ENCODE measurements at regions not wholly inside any gene's neighbourhood (a gene's known extent, or its start where the extent isn't known, plus 50 kb on each side); places are given as distances from the start of the nearest gene placed in this dataset.
"Not testable (repeated sequence)": the region's sequence is repeated elsewhere in the genome, so short reads cannot be mapped to it uniquely, and the experiment has no call there.

DNA sequence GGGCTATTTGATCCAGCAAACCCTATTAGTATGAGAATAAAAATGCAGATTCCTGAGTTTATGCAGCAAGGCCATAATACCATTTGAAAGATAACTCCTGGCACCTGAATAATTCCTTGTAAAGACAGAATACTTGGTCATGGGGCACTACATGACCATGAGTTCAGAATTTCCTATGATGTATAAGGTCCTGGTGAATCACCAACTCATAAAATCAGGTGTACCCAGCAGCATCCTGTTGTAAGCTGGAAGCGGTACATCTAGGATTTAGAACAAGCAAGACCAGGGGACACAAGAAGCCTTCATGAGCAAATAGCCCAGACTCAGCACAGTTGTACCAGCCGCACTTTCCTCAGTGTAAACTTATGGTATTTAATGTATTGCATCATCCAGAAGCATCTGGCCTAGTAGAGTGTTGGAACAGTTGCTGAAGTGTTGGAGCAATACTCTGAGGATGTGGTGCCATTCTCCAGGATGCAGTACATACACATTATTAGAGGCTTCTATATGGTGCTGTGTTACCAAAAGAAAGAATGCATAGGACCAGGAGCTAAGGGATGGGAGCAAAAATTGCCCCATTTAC lies 233.4 kb downstream of the SQOR start:
- no peak for DNase-seq (ENCODE audit: low spot score)

DNA sequence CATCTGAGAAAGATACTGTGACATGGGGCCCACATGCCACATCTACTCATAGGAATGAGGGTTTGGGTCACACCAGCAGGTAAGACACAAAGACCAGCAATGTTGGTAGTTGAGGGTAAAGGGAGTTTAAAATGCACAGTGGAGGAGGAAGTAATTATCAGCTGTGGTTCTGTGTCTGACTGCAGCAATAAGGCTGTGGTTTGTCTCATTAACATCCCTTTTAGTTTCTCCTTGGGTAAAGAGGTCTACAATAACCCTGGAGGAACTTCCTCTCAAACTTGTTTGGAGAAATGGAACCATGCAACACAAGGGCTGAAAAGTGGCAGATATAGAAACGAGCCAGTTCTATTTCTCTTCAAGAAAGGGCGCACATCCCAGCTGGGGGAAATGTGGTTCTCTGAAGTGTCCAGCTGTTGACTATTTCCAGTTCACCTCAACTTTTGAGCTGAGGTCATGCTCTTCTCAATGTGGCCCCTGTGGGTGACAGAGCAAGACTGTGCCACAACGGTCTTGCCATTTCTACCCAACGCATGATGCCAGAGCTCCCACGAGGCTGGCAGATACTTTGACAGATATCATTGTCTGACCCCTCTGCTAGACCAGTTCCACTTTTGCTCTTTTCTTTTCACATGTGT lies 234.3 kb downstream of the SQOR start:
- no peak for DNase-seq (ENCODE audit: low spot score)

DNA sequence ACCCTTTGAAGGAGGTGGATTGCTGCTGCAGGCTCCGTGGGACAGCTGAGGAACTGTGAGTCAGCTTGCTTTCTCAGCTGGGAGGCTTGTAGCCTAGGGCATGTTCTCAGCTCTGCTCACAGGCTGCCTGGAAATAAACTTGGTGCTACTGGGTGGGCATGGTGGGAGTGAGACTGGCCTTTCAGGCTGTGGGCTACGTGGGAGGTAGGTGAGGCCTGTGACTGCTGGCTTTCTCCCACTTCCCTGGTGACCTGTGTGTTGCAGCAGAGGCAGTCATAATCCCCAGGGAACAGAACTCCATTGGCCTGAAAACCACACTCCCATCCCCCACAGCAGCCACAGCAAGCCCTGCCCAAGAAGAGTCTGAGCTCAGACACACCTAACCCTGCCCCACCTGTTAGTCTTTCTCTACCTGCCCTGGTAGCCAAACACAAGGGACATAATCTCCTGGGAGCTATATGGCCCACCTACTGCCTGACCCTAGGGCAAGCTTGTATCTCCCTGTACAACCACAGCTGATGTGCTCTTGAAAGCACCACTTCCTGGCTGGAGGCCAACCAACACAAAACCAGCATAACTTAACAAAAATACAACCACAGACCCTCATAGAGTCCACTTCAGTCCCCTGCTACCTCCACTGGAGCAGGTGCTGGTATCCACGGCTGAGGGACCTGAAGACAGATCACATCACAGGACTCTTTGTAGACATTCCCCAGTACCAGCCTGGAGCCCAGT lies 236.5 kb downstream of the SQOR start:
- DNase-seq (ENCODE audit: low spot score) = no peak

DNA sequence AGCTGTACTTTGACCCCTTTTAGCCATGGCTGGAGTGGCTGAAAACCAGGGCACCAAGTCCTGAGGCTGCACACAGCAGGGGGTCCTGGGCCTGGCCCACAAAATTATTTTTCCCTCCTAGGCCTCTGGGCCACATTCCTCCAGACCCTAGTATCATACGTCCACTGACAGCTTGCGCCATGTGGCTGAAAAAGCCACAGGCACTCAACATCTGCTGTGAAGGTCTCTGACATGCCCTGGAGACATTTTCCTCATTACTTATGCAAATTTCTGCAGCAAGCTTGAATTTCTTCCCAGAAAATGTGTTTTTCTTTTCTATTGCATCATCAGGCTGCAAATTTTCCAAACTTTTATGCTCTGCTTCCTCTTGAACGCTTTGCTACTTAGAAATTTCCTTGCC lies 239.0 kb downstream of the SQOR start:
- no peak for DNase-seq (ENCODE audit: low spot score)

DNA sequence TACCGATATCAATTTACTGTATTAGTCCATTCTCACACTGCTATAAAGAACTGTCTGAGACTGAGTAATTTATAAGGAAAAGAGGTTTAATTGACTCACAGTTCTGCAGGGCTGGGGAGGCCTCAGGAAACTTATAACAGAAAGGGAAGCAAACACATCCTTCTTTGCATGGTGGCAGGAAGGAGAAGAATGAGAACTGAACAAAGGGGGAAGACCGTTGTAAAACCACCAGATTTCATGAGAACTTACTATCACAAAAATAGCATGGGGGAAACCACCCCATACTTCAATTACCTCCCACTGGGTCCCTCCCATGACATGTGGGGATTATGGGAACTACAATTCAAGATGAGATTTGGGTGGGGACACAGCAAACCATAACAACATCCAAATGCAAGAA lies 239.7 kb downstream of the SQOR start:
- not testable (repeated sequence) for DNase-seq (ENCODE audit: low spot score)

DNA sequence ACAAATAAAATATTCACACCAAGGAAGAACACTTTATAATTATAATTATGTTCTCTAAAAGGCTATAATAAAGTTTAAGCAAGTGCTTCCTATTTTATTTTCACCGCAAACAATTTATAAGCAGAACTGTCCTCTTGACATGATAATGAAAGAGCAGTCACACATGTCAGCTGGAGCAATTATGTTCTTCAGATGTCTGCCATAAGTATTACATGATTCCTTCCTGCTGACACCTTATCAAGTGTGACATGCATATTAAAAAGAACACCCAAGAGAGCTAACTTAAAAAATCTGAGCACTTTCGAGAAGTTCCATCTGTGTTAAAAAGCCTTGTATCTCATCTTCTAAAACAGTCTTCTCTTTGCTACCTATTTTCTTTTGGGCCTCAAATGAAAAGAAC lies 249.5 kb downstream of the SQOR start:
- no peak for DNase-seq (ENCODE audit: low spot score)

DNA sequence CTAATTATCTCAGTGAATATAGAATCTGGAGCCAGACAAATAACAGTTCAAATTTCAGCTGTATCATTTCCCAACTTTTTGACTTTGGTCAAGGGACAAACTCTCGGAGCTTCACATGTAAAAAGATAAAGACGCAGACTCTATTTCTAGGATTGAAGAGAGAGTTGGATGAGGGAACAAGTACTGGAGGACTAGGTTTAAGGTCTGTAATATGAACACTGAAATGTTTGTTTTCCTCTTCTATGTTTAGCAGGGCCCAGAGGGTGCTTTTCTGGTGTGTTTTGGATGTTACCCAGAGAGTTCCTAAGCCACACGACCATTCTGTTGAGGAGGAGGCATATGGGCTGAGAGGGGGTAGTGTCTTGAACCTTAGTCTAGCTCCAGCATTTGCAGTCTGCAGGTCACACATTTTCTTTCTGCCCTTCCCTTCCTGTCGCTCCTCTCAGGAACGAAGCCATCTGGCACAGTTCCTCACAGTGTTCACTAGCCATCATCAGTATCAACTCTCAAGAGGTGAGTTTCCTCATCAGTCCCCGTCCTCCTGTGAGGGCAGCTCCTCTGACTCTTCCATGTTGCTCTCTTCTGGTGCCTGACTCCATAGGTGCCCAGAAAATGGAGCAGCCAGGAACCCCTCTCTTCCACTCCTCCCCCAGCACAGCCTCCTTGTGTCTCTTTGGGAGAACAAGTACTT lies 250.1 kb downstream of the SQOR start:
- no peak for DNase-seq (ENCODE audit: low spot score)

DNA sequence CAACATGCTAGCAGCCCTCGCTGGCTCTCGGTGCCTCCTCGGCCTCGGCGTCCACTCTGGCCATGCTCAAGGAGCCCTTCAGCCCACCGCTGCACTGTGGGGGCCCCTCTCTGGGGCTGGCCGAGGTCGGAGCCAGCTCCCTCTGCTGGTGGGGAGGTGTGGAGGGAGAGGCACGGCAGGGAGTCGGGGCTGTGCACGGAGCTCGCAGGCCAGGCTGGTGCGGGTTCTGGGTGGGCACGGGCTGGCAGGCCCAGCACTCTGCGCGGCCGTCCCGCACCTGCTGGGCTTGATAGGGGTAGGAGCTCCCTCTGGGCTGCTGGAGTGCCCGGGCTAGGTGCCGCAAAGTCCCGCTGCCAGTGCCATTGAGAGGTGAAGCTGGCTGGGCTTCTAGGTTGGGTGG lies 251.0 kb downstream of the SQOR start:
- no peak for DNase-seq (ENCODE audit: low spot score)

DNA sequence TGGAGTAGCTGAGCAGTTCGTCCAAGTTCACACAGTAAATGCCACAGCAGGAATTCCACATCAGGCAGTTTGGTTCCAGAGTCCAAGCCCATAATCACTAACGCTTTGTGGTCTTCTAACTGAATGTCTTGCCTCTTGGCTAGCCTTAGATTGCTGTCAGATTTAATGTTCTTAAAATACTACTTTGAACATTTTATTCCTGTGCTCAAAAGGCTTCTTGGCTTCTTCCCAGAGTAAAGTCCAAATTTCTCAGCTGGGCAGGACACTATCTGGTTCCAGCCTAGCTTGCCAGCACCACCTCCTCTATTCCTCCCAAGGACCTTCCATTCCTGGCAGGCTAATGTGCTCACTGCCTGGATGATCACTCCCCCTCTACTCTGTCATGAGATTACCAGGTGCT lies 256.9 kb downstream of the SQOR start:
- DNase-seq (ENCODE audit: low spot score) = no peak

DNA sequence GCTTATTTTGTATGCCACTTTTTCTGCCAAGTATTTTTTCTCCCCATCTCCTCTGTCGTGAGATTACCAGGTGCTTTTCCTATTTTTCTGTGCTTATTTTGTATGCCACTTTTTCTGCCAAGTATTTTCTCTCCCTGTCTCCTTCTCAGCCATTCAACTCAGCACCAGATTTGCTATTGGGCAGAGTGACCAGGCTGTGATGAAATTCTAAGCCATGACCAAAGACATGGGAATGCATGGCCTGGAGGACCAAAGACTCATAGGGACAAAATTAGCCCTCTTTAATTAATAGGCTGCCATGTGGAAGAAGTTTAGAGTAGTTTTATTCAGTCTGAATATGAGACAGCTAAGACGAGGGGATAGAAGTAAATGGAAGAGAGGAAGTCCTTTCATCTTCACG lies 257.4 kb downstream of the SQOR start:
- no peak for DNase-seq (ENCODE audit: low spot score)

DNA sequence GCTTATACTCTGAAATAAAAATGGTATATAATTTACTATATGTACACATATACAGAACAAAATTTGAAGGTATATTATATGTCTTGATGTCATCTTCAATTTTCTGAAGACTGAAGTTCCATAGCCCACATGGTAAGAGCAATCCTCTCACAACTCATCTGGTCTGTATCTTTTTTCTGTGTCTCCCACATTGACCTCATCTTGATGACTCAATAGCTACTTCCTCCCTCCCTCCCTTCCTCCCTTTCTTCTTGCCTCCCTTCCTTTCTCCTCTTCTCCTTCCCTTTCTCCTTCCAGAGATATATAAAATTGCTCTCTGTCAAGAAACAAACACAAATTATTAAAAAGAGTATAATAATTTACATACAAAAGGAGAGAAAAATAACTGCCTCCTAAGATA lies 268.5 kb downstream of the SQOR start:
- no peak for DNase-seq (ENCODE audit: low spot score)

DNA sequence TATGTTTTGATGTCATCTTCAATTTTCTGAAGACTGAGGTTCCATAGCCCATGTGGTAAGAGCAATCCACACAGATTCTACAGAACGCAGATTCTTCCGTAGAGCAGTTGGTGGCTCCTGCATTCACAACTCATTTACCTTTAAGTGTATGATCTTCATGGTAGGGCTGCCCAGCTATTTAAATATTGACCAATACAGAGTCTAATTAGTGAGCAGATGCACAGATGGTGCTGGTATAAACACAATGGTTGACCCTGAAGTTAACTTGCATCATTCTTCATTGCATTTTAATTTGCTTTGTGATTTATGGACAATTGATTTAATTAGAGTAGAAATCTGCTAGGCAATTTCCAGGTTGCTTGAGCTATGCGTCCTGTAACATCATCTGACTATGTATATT lies 269.2 kb downstream of the SQOR start:
- DNase-seq (ENCODE audit: low spot score) = no peak

DNA sequence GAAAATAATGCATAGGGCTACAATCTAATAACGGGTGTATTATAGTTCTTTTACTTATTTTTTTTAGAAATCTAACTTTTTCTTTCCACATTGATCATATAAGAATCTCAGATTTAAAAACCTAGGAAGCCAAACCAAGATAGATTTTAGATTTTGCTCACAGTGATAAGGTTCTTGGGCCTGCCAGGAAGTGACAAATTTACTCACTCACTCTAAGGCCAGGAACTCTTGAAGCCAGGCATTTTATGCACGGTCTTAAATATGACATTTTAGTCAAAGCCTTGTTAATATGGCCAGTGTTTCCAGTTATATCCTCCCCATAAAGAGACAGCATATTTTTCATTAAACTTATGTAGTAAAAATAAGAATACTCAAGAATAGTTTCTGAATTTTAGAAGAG lies 271.4 kb downstream of the SQOR start:
- no peak for DNase-seq (ENCODE audit: low spot score)

DNA sequence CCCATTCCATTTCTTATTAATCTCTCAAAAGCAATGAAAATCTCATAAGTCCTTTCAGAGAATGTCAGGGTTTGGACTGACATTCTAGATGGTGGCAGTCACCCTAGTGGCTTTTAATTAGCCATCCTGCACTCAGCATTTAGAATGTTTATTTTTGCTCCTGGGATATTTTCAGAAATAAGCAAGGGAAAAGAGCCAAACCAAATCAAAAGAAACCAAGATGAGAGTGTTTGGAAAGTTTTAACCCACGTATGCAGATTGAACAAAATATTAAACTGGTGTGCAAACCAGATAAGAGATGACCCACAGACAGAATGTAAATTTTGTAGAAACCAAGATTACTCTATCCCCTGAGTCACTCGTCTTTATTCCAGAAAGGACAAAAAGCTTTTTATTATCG lies 275.8 kb downstream of the SQOR start:
- no peak for DNase-seq (ENCODE audit: low spot score)

DNA sequence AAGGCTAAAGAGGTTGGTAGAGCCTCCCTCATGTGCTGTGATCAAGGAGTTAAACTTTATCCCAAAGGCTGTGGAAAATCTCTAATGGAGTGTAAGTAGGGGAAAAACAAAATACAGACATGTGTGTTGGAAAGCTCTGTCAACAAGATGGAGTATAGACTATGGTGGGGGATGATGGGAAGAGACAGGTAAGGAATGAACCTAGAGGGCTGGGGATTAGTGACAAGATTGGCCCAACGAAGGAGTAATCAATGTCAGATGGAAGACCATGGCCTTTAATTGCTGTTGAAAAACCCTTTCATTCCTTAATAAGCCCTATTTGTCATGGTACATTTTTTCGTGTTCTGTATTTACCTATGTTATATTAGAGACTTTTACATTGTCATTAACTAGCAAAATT lies 278.6 kb downstream of the SQOR start:
- no peak for DNase-seq (ENCODE audit: low spot score)

DNA sequence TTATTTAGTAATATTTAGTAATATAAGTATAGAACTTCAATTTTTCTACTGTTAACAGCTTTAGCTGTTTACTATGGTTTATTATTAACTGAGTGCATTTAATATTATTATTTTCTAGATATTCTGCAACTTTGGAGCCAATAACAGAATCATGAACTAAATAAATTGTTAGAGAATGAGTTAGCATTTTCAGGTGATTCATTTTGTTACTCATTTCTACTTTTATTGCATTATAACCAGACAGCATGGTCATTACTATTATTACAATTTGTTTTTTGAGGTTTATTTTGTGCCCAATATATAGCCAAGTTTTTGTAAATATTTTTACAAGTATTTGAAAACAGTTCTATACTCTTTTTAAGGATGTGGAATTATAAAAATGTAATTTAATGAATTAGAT lies 279.6 kb downstream of the SQOR start:
- no peak for DNase-seq (ENCODE audit: low spot score)

DNA sequence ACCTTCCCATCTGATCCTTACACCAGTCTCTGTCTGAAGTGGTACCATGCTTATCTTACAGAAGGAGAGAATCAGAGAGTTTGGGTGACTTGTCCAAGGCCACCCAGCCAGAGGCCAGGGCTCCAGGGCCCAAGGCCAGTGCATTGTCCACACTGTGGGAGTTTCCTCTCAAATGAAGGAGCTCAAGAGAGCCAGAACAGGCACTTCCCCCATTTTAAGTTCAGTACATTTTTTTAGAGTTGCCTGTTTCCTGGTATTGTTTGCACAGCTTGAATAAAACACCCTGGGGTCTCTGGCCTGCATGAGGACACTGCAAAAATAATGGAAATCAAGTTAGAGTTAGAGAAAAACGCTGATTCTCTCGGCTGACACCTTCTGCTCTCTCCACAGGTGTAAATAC lies 284.0 kb downstream of the SQOR start:
- DNase-seq (ENCODE audit: low spot score) = no peak

DNA sequence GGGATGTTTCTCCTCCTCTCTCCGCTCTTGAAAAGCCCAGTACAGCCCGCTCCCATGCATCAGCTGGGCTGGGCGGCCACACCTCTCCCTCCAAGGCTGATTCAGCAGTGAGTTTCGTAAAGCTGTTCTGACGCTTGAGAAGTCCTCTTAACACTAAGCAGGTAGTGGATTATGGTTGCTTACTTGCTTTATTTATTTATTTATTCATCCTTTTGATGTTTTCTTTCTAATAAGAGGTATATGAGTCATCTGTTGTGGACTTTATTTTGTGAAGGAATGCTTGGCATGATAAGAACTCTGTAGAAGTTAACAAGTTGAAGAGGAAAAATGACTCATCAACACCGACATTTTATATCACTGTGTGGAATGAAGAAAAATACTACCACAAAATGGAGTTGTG lies 285.0 kb downstream of the SQOR start:
- no peak for DNase-seq (ENCODE audit: low spot score)

DNA sequence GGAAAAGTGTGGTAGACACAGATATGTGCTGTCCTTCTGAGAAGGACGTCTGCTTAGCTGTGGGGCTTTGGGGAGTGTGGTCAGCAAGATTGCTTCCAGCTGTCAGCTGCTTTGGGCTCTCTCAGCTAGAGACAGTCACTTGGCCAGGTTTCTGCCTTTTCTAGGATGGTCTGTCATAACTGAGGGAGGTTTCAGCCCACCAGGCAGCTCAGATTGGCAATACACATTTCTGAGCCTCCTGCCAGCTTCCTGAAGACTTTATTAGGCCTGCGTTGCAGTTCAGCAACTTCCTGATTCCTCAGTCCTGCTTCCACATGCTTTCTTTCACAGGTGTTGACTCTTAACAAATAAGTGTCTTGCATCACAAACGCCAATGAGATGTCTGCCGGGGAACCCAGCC lies 286.5 kb downstream of the SQOR start:
- no peak for DNase-seq (ENCODE audit: low spot score)

DNA sequence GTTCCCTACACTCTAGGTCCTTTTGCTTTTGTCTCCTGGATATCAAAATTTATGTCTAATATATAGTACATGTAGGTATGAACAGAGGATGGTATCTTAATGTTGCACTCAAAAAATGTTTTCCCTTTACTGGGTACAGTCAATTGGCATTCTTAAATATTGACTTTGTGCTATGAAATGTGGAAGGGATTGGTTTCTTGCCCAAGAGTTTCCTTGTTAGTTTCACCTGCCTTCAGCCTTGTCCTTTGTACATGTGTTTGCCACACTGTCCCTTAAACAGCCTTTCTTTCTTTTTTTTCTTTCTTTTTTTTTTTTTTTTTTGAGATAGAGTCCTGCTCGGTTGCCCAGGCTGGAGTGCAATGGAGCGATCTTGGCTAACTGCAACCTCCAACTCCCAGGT lies 287.1 kb downstream of the SQOR start:
- DNase-seq (ENCODE audit: low spot score) = no peak

DNA sequence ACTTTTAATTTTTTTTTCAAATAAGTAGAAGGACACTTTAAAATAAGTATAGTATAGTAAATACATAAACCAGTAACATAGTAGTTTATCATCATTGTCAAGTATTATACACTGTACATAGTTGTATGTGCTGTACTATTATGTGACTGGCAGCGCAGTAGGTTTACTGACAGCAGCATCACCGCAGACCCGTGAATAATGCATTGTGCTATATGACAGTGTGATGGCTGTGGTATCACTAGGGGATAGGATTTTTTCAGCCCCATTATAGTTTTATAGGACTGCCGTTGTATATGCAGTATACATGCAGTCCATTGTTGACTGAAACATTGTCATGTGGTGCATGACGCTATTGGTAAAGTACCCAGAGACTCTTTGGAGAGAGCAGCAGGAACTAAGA lies 306.5 kb downstream of the SQOR start:
- no peak for DNase-seq (ENCODE audit: low spot score)

DNA sequence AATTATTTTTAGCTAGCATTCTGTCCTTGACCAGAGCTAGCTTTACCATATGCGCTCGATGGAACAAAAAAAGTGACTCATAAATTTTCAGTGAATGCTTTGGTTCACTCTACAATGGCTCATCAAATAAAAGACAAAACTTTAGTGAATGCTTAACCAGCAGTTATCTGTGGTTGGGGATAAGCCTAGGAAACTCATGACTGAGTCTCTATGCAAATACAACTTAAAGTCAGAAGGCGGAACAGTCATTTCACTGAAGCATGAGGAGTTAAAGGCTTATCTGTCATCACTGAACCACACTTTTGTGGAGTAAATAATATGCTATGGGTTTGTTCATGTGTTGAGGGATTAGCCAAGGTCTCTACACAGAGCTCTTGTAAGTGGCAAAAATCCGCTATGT lies 308.4 kb downstream of the SQOR start:
- DNase-seq (ENCODE audit: low spot score) = no peak

DNA sequence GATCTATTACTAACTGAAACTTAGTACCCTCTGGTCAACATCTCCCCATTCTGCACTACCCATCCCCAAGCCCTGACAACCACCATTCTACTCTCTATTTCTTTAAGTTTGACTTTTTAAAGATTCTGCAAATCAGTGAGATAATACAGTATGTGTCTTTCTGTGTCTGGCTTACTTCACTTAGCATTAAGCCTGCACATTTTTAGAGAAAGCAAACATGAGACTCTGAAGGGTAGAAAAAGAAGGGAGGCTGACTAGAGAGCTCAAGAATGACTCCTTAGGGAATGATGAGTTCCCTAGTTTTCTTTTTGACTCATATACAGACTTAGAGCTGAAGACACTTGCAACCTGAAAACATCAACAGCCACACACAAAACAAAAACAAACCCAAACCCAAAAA lies 311.3 kb downstream of the SQOR start:
- no peak for DNase-seq (ENCODE audit: low spot score)
